Activated CD8-positive, alpha-beta memory T cell treated with anti-CD3 and anti-CD28 coated beads for 48 hours (primary cell): ENCODE measurements at regions not wholly inside any gene's neighbourhood (a gene's known extent, or its start where the extent isn't known, plus 50 kb on each side); places are given as distances from the start of the nearest gene placed in this dataset.

ENCODE experiments used
- DNase-seq, 3 experiments: peaks; one replicate each; pipeline ENCODE4 v3.0.0-alpha.2; 2020; ENCODE audit warnings: low read depth in 2 of 3, low spot score in 2 of 3

DNA sequence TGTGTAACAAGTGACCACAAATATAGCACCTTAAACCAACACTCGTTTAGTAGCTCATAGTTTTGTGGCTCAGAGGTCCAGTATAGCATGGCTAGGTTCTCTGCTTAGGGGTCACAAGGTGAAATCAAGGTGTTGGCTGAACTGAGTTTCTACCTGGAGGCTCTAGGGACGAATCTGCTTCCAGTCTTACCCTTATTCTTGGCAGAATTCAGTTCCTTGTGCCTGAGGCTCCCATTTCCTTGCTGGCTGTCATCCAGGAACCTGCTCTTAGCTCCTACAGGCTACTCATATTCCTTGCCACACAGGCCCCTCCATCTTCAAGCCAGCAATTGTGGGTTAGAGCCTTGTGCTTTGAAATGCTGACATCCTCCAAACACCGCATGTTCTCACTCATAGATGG lies 212.3 kb upstream of the CDH13 start:
- no peak for DNase-seq

DNA sequence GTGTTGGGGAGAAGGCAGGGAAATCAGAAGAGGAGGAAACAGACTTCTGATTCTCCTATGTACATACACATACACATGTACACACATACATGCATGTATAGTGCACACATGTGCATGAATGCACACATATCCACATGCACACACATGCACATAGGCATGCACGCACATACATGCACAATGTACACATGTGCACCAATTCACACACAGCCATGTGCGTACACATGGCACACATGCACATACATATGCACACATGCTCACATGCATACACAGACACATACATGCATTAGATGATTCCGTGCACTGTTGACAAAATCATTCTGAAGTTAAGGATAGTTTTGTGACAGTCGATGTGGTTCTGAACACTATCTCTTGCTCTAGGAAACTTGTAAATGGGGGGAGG lies 214.0 kb upstream of the CDH13 start:
- no peak for DNase-seq

DNA sequence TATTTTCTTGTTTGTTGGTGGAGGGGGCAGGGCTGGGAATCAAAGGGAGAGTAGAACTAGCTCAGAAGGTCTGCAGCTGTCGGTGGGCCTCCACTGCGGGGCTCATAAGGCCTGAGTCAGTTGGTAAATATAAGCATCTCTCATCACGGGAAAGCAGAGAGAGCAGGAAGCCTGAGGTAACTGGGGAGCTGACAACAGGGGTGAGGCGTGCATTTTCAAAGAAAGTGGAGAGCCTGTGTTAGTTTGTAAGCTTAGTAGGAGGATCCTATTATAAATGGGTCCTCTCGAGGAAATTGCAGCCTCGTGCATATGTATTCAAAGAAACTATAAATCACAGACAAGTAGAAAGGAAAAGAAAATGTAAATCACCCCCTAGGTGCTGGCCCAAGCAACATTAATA lies 221.0 kb upstream of the CDH13 start:
- no peak for DNase-seq

DNA sequence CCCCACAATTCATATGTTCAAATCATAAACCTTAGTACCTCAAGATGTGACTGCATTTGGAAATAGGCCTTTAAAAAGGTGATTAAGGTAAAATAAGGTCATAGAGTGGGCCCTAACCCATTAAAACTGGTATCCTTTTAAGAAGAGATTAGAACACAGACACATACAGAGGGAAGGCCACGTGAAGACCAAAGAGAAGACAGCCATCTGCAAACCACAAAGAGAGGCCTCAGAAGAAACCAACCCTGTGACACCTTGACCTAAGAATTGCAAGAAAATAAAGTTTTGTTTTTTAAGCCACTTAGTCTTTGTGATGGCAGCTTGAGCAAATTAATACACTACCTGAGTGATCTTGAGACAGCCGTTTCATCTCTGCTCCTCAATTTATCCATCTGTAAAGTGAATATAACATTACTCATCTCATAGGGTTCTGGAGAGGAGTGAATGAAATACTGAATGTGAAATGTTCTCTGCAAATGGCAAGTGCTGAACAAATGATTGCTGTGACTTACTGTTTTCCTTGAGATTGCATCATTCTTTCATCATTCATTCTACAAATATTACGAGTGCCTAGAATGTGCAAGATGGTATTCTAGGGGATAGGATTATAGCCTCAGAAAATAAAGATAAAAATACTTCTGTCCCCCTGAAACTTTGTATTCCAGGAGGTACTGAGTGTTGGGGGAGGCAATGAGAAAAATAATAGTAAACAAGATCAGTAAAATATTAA lies 222.0 kb upstream of the CDH13 start:
- no peak for DNase-seq

DNA sequence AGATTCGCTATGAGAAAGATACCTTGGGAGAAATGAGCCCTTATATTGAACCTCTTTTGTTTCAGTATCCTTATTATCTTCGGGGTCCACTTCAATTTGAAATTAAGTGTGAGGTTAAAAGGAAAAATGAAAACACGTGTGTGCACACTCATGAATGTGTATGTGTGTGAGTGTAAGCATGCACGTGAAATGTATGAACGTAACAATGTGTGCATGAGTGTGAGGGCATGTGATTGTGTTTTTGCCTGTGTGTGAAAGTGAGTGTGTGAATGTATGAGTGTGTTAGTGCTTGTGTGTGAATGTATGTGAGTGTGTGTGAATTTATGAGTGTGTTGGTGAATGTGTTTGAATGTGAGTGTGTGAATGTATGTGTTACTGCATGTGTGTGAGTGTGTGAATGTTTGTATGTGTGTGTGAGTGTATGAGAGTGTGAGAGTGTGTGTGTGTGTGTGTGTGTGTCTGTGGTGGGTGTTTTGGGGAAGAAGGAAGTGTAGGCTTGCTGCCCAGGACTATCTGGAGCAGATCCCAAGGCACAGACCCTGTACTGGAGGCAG lies 224.0 kb upstream of the CDH13 start:
- DNase-seq = no peak

DNA sequence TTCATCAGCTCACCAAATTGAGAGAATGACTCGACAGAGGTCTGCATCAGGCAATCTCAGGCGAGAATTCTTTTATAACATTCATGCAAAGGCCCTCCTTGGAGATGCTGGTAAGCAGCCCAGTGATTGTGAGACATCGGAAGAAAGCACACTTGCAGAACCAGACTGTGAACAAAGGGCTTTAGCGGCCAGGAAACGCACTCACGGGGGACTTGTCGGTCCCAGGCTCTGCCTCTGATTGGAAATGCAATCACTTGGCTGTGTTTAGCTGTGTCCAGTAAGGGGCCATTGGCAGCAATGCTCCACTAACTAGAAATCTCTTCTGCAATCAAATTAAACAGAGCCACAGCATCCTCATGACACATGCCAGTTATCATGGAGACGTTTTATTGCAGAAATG lies 226.7 kb upstream of the CDH13 start:
- no peak for DNase-seq

DNA sequence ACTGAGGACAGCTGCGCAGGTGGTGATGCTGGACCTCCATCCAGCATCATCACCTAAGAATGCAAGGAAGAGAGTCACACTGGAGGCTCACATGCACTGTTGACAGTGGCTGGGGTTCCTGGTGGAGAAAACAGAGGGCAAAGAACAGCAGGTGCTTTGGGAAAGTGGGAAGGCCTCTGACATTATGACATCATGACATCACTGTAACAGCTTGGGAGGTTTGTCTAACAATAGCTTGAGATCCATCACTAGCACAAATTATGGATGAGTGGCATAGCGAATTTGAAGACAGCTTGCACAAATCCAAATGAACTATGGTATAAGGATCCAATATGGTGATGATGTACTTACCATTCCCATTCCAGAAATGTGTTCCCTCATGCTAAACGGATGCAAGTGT lies 226.5 kb upstream of the MPHOSPH6 start:
- no peak for DNase-seq

DNA sequence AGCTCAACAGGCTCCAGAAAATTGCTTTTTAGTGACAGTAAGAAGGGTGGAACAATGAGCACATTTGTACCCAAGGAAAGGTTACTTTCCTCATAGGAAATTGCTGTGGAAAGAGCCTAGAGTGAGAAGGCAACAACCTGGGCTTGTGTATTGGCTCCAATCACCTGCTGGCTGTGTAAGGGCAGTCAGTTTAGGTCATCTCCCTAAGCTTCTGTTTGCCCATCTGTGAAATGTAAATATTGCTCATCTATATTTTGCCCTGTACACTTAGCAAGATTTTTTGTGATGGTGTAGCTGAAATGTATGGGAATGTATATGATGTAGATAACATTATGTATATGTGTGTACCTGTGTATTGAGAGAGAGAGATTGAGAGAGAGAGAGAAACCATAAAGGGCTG lies 225.2 kb upstream of the MPHOSPH6 start:
- no peak for DNase-seq

DNA sequence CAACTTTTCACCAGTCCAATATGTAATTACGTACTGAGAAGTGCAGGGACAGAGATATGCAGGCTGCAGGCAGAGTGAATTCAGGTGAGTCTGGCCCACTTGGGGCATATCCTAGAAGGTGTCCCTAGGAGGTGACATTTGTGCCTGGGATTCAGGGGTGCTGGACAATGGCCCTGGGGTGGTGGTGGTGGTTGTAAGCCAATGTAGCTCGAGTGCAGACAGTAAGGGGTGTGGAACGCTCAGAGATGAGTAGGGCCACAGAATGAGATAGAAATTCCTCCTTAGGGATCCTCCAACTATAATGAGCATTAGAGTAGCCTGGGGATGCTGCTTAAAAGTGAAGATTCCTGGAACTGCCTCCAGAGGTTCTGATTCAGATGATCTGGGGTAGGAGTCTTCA lies 221.7 kb upstream of the MPHOSPH6 start:
- no peak for DNase-seq

DNA sequence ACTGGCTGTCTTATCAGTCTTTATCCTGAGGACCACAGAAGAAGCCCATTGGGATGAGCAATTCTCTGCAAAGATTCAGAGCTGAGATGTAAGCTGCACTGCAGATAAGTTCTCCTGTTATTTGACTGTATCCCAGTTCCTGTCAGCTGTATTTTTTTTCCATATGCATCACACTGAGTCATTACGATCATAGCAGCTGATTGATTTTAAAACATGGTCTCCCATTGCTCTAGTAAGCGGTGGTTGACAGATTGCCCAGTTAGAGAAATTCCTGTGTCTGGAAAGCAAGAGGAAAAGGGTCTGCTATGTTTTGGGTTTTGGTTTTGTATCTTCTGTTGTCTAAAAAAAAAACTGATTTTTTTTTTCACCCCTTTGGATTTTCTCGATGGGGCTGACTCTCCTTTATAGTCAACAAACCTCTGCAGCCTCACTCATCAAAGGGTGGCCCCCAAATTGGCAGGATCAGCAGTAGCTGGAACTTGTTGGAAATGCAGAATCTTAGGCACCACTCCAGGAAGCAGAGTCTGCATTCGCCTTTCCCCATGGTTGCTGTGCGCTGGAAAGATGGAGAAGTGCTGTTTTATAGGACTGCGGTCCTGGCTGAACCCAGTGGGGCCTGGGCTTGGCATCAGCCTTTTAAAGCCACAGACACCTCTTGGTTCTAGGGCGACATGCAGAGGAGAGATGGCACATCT lies 220.1 kb upstream of the MPHOSPH6 start:
- DNase-seq = no peak

DNA sequence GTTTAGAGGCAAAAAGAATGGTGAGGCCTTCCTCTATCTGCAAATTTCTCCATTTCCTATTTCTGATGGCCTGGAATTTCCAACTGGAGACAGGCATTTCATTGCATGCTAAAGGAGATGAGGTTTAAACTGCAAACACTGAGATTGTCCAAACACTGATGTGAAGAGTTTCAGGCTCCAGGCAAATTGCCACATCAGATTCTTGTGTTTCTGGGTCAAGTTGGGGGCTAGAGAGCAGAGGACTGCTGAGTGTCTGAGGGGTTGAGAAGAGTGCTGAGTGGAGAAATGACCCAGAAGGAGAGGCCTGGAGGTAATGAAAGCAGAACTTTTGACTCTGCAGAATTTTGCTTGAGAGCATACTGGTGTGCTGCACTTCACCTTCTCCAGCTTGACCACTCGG lies 216.7 kb upstream of the MPHOSPH6 start:
- no peak for DNase-seq

DNA sequence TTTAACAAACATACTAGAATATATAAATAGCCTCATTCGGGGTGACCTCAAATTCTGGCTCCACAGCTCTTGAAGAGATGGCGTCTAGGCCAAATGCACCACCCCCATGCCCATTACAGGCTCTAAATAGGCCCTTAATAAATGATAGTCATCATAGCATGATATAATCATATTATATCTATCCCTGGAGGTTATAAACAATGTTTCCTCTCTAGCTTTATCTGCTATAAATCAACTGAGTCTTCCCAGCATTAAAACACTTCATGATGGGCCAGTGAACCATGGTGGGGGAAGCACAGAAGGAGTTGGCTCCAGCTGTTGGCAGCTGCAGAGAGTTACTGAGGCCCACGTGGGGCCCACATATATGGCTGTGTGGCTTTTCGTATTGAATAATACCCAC lies 214.9 kb upstream of the MPHOSPH6 start:
- DNase-seq = no peak

DNA sequence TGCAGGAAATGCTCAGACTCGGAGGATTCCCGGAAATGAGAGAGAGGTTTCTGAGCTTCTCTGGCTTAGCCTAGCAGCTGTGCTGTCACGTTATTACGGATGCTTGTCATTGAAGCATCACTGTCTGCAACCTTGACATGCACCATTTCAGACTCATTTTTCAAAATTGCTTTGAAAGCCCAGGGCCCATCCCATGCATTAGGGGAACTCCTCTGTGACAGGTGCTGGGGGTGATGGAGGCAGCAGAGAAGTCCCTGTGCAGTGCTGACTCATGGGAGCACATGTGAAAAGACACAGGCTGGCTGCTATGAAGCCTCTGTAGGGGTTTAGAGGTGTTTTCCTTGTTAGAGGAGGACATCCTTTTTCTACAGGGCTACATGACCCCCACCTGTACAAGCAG lies 214.0 kb upstream of the MPHOSPH6 start:
- DNase-seq = no peak

DNA sequence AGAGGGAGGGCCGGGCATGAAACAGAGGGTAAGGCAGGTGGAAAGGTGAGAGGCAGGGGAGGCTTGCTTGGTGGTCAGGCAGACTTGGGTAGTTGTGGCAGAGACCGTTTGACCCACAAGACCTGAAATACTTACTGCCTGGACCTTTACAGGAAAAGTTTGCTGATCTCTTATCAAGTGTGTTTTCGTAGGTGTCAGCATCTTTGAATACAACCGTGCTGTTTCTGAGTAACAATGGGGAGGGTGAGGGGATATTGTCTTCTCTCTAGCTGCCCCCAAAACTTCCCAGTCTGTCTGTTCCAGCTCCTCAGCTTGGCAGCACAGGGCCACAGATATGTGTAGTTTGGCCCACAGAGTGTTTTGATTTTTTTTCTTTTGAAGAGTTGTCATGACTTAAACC lies 212.5 kb upstream of the MPHOSPH6 start:
- DNase-seq = no peak

DNA sequence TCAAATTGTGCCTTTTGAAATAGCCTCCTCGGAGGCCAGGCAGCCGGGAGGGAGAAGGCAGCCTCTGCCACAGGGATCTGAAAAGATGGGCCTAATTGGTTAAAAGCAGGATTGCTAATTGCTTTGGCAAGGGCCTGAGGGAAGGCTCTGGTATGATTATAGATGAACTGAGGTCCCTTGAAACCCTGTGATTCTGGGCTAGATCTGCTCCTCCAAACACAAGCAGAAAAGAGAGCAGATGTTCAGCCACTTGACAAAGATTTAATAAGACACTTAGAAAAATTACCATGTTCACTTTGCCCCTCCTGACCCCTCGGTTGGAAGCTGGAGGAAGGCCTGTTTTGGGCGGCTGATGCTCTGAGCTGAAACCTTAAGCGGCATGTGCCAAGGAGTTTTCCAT lies 209.5 kb upstream of the MPHOSPH6 start:
- no peak for DNase-seq

DNA sequence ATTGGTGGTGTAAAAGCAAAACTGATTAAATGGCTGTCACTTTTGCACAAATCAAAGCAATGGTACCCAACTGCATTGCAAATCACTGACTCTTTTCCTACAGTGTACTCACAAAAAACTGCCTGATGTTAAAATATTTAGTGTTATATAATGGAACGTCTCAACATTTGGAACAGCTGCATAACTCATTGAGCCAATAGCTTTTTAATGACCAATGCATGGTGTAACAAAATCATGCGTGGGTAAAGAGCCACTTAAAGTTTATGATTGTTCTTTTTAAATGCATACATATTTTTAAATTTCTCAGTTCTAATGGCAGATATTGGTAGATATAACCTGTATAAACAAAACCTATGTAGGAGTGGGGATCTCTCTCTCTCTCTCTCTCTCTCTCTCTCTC lies 204.0 kb upstream of the MPHOSPH6 start:
- DNase-seq = no peak

DNA sequence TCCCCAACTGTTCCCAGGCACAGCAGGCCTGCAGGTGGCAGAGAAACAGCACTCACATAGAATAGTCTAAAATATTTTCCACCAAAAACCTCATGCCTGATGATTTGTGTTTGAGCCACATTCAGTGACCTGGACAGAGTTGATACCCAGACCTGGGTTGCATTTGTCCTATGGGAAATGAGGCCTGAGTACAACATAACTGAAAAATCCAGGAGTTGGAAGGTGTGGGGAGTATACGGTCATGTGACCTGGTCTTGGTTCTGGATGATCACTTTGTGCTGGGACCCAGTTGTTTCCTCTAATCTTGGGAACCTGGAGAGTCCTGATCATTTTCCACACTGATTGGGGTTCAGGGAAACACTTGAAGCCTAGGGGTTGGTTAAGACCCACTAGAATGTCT lies 200.3 kb upstream of the MPHOSPH6 start:
- no peak for DNase-seq

DNA sequence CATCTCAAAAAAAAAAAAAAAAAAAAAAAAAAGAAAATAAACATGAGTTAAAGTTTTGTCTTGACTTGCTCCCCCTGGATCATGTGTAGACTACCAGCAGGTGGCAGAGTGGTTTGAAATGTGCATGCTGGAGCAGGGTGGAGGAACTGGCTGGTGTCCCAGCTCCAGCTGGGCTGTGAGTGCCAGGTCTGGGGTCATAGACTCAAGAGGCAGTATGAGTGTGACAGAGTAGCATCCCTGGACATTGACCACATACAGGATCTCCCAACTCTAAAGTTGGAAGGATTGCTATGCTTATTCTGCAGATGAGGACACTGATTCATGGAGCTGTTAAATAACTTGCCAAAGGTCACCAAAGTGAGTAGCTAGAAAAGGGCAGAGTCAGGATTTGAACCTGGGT lies 198.0 kb upstream of the MPHOSPH6 start:
- no peak for DNase-seq

DNA sequence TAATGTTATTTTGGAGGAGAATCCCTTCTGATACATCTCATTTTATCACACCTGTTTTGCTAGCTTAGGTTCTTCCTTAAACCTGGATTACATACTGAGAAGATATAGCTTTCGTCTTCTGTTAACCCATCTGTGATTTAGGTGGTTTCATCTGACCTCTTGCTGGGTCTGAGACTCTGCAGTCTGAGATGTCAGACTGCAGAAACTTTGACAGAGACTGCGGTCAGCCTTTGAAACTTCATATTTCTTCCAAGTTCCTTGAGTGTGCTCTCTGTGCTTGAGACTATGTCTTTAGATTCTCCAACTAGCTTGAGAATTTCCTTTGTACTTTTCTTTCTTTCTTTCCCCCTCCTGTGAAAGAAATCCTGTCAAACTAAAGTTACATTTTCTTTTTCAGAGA lies 196.4 kb upstream of the MPHOSPH6 start:
- DNase-seq = no peak

DNA sequence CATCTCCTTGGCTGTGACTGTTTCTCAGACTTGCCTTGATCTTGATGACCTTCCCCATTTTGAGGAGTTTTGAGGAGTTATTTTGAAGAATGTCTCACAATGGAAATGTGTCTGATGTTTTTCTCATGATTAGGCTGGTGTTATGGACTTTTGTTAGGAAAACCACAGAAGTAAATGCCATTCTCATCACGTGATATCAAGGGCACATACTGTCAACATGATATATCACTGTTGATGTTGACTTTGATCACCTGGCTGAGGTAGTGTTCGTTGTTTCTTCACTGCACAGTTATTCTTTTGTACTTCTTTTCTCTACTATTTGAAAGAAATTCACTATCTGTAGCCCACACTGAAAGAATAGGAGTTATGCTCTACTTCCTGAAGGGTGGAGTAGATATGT lies 194.7 kb upstream of the MPHOSPH6 start:
- DNase-seq = no peak

DNA sequence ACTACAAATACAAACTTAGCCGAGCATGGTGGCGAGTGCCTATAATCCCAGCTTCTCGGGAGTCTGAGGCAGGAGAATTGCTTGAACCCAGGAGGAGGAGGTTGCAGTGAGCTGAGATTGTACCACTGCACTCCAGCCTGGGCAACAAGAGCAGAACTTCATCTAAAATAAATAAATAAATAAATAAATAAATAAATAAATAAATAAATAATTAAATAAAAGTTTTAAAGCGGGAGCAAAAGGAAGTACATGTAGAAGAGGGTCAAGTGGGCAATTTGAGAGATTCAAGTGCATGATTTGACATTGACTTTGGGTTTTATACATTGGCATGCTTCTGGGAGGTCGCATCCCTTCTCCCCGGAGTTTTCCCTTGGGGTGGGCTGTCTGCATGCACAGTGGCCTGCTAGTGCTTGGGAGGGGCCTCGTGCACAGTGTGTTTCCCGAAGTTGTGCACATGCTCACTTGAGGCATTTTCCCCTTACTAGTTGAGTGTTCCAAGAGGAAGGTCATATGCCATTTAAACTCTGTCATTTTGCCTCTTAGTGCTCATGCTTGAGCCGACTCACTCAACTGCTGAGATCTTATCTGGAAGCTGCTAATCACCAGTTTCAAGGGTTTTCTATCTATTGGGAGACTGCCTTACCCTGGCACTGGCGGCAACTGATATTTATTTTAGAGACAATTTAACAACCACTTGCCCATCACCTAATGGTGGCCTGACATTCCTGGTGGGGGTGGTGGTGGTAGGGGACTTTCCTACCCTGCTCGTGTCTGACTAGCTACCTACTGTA lies 193.2 kb upstream of the MPHOSPH6 start:
- no peak for DNase-seq

DNA sequence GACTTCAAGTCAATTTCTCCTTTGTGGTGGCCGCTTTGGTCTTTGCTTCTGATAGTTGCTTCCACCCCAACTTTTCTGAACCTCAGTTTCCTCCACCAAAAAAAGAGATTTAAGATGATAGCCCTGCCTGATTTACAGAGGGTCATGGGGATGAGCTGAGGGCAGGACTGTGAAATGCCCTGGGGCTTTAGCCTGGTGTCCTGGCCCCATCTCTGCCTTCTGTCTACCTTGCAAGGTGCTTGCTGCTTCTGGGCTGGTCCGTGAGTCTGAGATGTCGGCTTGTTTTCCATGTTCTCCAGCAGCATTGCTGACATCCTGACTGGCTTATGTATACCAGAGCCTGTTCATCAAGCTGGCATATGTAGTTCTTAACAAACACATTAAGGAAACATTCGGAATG lies 191.9 kb upstream of the MPHOSPH6 start:
- DNase-seq = no peak
